HG02623 (cell line): ENCODE measurements at regions not wholly inside any gene's neighbourhood (a gene's known extent, or its start where the extent isn't known, plus 50 kb on each side); places are given as distances from the start of the nearest gene placed in this dataset.

Source experiments
- ATAC-seq: cut with Tn5 transposase; IDR thresholded peaks from one replicate; pipeline ENCODE4 v1.9.1; 2021; ENCODE audit warnings: moderate library complexity; ENCODE audit not compliant: unreplicated experiment

GRCh38 chr9:107872457-107873192 lies 383.1 kb upstream of the KLF4 start:
- no peak for ATAC-seq

- no peak for ATAC-seq
These were observed 381.5 kb upstream of the KLF4 start for GRCh38 chr9:107870927-107871680.

GRCh38 chr9:107870221-107870620 lies 380.7 kb upstream of the KLF4 start:
- ATAC-seq = no peak

GRCh38 chr9:107869111-107869510 lies 379.5 kb upstream of the KLF4 start:
- no peak for ATAC-seq

- ATAC-seq = no peak
These were observed 378.6 kb upstream of the KLF4 start for GRCh38 chr9:107868186-107868585.

- no peak for ATAC-seq
These were observed 378.2 kb upstream of the KLF4 start for GRCh38 chr9:107867738-107868137.

- ATAC-seq = no peak
These were observed 377.2 kb upstream of the KLF4 start for GRCh38 chr9:107866711-107867311.

GRCh38 chr9:107863396-107863795 lies 373.8 kb upstream of the KLF4 start:
- no peak for ATAC-seq

- no peak for ATAC-seq
These were observed 373.3 kb upstream of the KLF4 start for GRCh38 chr9:107862881-107863280.

GRCh38 chr9:107862323-107862722 lies 372.8 kb upstream of the KLF4 start:
- ATAC-seq = no peak

GRCh38 chr9:107861075-107861474 lies 371.5 kb upstream of the KLF4 start:
- ATAC-seq = no peak

GRCh38 chr9:107858260-107858659 lies 368.7 kb upstream of the KLF4 start:
- no peak for ATAC-seq

- ATAC-seq = no peak
These were observed 367.1 kb upstream of the KLF4 start for GRCh38 chr9:107856633-107857032.

- no peak for ATAC-seq
These were observed 365.6 kb upstream of the KLF4 start for GRCh38 chr9:107855164-107855563.

- ATAC-seq = no peak
These were observed 363.9 kb upstream of the KLF4 start for GRCh38 chr9:107853461-107853860.

- ATAC-seq = no peak
These were observed 363.3 kb upstream of the KLF4 start for GRCh38 chr9:107852891-107853290.

- ATAC-seq = no peak
These were observed 361.1 kb upstream of the KLF4 start for GRCh38 chr9:107850653-107851052.

GRCh38 chr9:107847978-107848964 lies 358.7 kb upstream of the KLF4 start:
- no peak for ATAC-seq

GRCh38 chr9:107842530-107842929 lies 353.0 kb upstream of the KLF4 start:
- no peak for ATAC-seq

- ATAC-seq = no peak
These were observed 351.5 kb upstream of the KLF4 start for GRCh38 chr9:107841076-107841475.

GRCh38 chr9:107839371-107839770 lies 349.8 kb upstream of the KLF4 start:
- no peak for ATAC-seq
